ENCODE measurements at regions not wholly inside any gene's neighbourhood (a gene's known extent, or its start where the extent isn't known, plus 50 kb on each side); places are given as distances from the start of the nearest gene placed in this dataset.

DNA sequence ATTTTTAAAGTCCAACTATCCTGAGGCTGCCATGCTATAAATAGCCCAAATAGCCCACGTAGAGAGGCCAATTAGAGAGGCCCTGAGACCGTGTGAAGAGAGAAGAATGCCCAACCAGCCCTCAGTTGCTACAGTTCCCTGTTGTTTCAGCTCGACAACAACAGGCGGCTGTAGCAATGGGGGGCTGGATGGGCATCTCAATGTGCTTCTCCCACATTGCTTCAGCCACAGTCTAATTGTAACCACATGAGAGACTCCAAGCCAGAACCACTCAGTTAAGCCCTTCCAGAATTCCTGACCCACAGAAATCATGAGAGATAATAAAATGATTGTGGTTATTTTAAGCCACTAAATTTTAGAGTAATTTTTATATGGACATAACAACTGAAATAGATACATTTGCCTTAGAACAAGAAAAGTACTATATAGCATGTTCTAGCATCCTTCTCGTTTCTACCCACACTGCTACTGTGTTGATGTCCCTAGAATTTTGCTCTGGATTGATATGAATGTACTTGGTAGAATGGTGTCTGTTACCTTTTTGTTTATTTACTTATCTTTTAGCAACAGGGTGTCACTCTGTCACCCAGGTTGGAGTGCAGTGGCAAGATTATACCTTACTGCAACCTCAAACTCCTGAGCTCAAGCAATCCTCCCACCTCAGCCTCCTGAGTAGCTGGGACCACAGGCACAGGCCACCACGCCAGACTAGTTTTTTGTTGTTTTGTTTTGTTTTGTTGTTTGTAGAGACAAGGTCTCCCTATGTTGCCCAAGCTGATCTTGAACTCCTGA, 436.4 kb downstream of the BCOR start:
- TF ChIP-seq, protein P1, sequence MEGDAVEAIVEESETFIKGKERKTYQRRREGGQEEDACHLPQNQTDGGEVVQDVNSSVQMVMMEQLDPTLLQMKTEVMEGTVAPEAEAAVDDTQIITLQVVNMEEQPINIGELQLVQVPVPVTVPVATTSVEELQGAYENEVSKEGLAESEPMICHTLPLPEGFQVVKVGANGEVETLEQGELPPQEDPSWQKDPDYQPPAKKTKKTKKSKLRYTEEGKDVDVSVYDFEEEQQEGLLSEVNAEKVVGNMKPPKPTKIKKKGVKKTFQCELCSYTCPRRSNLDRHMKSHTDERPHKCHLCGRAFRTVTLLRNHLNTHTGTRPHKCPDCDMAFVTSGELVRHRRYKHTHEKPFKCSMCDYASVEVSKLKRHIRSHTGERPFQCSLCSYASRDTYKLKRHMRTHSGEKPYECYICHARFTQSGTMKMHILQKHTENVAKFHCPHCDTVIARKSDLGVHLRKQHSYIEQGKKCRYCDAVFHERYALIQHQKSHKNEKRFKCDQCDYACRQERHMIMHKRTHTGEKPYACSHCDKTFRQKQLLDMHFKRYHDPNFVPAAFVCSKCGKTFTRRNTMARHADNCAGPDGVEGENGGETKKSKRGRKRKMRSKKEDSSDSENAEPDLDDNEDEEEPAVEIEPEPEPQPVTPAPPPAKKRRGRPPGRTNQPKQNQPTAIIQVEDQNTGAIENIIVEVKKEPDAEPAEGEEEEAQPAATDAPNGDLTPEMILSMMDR (IDR thresholded peaks at IDR 0.05; ENCODE audit: insufficient read depth, low read length, severe bottlenecking), result no peak
- Histone ChIP-seq H3K27me3 (ENCODE audit: control insufficient read depth, insufficient read depth, low read length) (no peaks in the 10 kb centered on the region), H3K4me3 (ENCODE audit: low read depth, low read length) (no peak overlapping the region), H3K36me3 (ENCODE audit: control insufficient read depth, insufficient read depth, low read length) (no peaks in the 10 kb centered on the region)
- DNase-seq (ENCODE audit: low read depth), result no peak
- no peak for FAIRE-seq

DNA sequence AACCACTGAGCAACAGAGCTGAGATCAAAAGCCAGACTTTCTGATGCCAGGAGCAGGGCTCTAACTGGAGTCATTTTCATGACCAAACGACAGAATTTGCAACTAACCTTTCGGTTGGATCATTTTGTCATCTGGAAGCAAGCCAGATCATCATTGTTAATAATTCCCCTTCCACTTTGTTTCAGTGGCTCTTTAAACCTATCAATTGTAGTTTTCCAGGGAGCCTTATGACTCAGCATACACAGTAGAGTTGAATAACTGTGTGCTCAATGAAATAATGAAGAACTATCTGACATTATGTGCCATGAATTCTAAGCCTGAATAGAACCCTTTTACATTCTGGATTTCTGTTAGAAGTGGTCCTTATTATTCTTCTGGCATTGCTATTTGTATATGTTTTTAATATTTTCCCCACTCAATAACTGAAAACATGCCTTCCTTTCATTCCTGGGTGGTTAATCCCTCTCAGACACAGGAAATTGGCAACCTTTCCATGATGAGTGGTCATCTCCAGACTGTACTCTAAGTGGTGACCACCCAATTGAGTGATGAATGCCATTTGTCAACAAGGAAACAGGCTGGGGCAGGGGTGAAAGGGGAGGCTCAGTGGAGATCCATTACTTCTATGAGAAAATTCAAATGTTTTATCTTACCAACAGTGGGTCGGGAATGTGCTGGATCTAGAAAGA, 431.8 kb downstream of the BCOR start:
- TF ChIP-seq, protein P1 (IDR thresholded peaks at IDR 0.05; ENCODE audit: insufficient read depth, low read length, severe bottlenecking), result no peak
- no peak for FAIRE-seq
- no peak for DNase-seq (ENCODE audit: low read depth)
- Histone ChIP-seq H3K36me3 (ENCODE audit: control insufficient read depth, insufficient read depth, low read length) (no peaks in the 10 kb centered on the region), H3K27me3 (ENCODE audit: control insufficient read depth, insufficient read depth, low read length) (no peaks in the 10 kb centered on the region), H3K4me3 (ENCODE audit: low read depth, low read length) (no peak overlapping the region)

DNA sequence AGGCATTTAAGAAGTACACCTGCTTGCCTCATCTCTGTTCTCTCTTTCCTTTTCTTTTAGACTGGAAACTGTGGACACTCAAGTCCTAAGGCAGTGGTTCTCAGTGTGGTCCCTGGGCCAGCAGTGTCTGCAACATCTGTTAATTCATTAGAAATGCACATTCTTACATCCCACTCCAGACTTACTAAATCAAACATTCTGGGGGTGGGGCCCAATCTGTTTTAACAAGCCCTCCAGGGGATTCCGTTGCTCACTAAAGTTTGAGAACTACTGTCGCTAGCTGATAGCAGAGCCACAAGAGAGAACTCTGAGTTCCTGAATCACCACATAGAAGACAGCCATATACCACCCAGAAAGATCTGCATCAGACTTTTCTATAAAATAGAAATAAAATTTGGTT, 430.6 kb downstream of the BCOR start:
- Histone ChIP-seq H3K4me3 (ENCODE audit: low read depth, low read length) (no peak overlapping the region), H3K36me3 (ENCODE audit: control insufficient read depth, insufficient read depth, low read length) (no peaks in the 10 kb centered on the region), H3K27me3 (ENCODE audit: control insufficient read depth, insufficient read depth, low read length) (no peaks in the 10 kb centered on the region)
- DNase-seq (ENCODE audit: low read depth) (no peak), FAIRE-seq (no peak)
- TF ChIP-seq, protein P1 (IDR thresholded peaks at IDR 0.05; ENCODE audit: insufficient read depth, low read length, severe bottlenecking), result no peak

DNA sequence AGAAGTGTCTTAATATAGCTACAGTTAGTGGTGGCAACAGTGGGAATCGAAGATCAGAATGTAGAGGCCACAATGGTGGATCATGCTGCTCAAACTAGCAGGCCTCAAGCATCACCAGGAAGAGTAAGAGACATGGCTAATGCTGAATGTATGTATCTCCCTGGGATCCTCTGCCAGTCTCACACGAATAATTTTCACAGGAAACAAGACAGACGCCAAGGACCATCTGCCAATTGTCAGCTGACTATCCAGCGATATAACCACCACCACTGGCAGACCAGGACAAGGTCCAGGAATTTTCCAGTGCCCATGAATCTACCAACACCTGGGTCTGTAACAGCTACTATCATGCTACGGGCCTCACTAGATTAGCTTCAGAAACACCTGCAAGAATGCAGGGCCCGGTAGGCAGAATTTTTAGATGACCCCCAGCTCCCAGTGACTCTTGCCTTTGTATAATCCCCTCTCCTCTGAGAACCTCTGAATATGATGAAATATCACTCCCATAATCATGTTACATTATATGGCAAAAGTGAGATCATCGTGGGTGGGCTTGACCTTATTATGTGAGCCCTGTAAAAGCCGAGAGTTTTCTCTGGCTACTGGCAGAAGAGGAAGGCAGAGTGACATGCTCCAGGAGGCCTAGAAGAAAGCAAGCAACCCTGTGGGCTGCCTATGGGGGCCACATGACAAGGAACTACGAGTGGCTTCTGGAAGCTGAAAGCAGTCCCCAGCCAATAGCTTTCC, 429.8 kb downstream of the BCOR start:
- Histone ChIP-seq H3K36me3 (ENCODE audit: control insufficient read depth, insufficient read depth, low read length) (no peaks in the 10 kb centered on the region), H3K4me3 (ENCODE audit: low read depth, low read length) (no peak overlapping the region), H3K27me3 (ENCODE audit: control insufficient read depth, insufficient read depth, low read length) (no peaks in the 10 kb centered on the region)
- DNase-seq (ENCODE audit: low read depth), result no peak
- TF ChIP-seq, protein P1 (IDR thresholded peaks at IDR 0.05; ENCODE audit: insufficient read depth, low read length, severe bottlenecking), result no peak
- FAIRE-seq, result no peak

DNA sequence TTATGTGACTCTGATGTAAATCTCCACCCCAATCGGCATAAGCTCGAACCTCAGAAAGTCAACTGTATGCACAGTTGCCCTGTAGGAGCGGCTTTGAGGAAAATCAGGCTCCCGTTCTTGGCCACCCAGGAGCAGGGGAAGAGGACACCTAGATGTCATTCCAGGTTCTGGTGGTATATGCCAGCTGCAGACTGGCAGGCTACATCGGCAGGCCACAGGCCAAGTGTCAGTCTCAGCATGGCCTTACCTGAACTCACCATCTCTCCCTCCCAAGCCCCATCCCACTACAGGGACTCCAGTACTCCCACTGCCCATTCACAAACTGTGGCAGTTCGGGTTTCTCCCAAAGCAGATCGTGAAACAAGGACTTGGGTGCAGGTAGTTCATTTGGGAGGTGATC, 428.1 kb downstream of the BCOR start:
- Histone ChIP-seq H3K4me3 (ENCODE audit: low read depth, low read length) (no peak overlapping the region), H3K36me3 (ENCODE audit: control insufficient read depth, insufficient read depth, low read length) (no peaks in the 10 kb centered on the region), H3K27me3 (ENCODE audit: control insufficient read depth, insufficient read depth, low read length) (peaks cover 3% of the 10 kb centered on the region)
- TF ChIP-seq, protein P1 (IDR thresholded peaks at IDR 0.05; ENCODE audit: insufficient read depth, low read length, severe bottlenecking), result no peak
- FAIRE-seq (no peak), DNase-seq (ENCODE audit: low read depth) (no peak)
